Duodenal mucosa (tissue), 2 donors: ENCODE measurements at regions not wholly inside any gene's neighbourhood (a gene's known extent, or its start where the extent isn't known, plus 50 kb on each side); places are given as distances from the start of the nearest gene placed in this dataset.

Experiments
- H3K27ac ChIP-seq: one replicate; pipeline ENCODE4 v1.7.0; 2013; ENCODE audit warnings: low read depth, low read length
- H3K27me3 ChIP-seq, 2 donors: one replicate each; pipeline ENCODE4 v1.7.0; 2013; ENCODE audit warnings: low read length in 2 of 2, control low read depth in 1 of 2; ENCODE audit not compliant: insufficient read depth in 2 of 2, control insufficient read depth in 1 of 2
- H3K36me3 ChIP-seq, 2 donors: one replicate each; pipeline ENCODE4 v1.7.0; 2013; ENCODE audit warnings: low read length in 2 of 2, control low read depth in 1 of 2; ENCODE audit not compliant: insufficient read depth in 2 of 2, control insufficient read depth in 1 of 2
- H3K4me1 ChIP-seq, 2 donors: one replicate each; pipeline ENCODE4 v1.7.0; 2013; ENCODE audit warnings: low read length in 2 of 2, control low read depth in 1 of 2; ENCODE audit not compliant: insufficient read depth in 2 of 2, control insufficient read depth in 1 of 2
- H3K4me3 ChIP-seq, 2 donors: one replicate each; pipeline ENCODE4 v1.7.0; 2013; ENCODE audit warnings: low read length in 2 of 2, low read depth in 1 of 2
- H3K9ac ChIP-seq, 2 donors: one replicate each; pipeline ENCODE4 v1.7.0; 2013; ENCODE audit warnings: low read length in 2 of 2, low read depth in 1 of 2
- H3K9me3 ChIP-seq, 2 donors: one replicate each; pipeline ENCODE4 v1.7.0; 2013; ENCODE audit warnings: low read length in 2 of 2, control low read depth in 1 of 2; ENCODE audit not compliant: control insufficient read depth in 1 of 2

DNA sequence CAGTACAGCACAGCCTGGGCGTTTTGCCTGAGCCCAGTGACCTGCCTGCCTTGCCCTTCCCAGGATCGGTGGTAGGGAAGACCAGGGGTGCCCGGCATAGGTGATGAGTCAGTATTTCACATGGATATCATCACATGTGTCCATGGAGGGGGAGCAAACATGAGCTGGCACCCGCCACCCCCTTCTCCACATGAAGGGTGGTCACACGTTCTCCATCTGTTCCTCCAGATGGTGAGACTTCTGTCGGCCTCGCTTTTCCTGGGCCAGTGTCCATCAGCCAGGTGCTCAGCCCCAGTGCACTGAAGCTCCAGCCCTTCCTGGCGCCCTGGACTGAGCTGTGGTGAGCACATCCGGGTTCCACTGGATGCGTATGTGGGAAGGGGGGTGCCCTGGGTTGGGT, 208.4 kb downstream of the UBE3A start:
- no peaks in the 10 kb centered on the region for H3K27me3 ChIP-seq
- no peaks in the 10 kb centered on the region for H3K4me1 ChIP-seq
- peaks cover 66 to 69% of the 10 kb centered on the region in 2 donors for H3K9me3 ChIP-seq
- no peak overlapping the region for H3K27ac ChIP-seq
- no peak overlapping the region for H3K9ac ChIP-seq
- H3K36me3 ChIP-seq = no peaks in the 10 kb centered on the region
- H3K4me3 ChIP-seq = no peak overlapping the region

DNA sequence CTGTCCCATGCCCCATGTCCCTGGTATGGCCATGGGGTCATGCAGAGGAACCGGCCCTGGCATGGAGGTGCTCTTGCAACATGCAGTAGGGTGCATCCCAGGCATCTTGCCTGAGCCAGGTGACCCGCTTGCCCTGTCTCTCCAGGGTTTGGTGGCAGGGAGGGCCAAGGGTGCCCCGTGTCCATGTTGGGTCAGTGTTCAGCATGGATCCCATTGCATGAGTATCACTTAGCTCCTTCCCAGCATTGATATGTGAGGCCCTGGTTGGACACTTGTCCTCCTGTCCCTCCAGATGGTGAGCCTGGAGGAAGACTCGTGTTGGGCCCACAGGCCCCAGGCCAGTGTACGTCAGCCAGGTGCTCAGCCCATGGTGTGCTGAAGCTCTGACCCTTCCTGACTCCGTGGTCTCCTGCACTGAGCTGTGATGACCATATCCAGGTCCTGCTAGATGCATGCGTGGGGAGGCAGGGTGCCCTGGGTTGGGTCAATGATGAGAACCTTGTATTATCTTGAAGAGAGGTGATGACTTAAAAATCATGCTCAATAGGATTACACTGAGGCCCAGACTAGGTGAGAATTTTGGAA, 205.0 kb downstream of the UBE3A start:
- Histone ChIP-seq H3K27ac (no peak overlapping the region), H3K4me3 (peak overlapping the region in 1 of 2 donors; percentile 3), H3K9ac (no peak overlapping the region), H3K4me1 (no peaks in the 10 kb centered on the region), H3K36me3 (no peaks in the 10 kb centered on the region), H3K9me3 (peaks cover 64 to 73% of the 10 kb centered on the region in 2 donors), H3K27me3 (no peaks in the 10 kb centered on the region)

DNA sequence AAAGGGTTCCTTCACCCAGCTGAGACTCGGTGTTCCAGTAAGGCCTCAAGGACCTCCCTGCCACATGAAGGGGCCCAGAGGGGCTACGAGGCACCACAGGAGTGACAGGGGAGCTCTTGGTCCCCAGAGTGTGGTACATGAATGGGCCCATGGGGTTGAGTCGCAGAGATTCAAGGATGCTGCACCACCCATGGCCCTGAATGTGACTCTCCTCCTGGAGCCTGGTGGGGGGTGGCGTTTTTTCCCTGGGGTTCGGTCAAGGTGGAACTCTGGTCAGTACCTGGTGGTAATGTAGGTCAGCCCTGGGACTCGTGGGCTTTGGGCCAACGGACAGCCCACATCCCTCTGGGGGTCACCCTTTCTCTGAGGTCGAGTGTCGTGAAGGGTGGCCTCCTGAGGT, 204.0 kb downstream of the UBE3A start:
- peaks cover 64 to 73% of the 10 kb centered on the region in 2 donors for H3K9me3 ChIP-seq
- no peaks in the 10 kb centered on the region for H3K4me1 ChIP-seq
- no peaks in the 10 kb centered on the region for H3K36me3 ChIP-seq
- no peak overlapping the region for H3K9ac ChIP-seq
- no peak overlapping the region for H3K4me3 ChIP-seq
- H3K27ac ChIP-seq = no peak overlapping the region
- H3K27me3 ChIP-seq = no peaks in the 10 kb centered on the region

DNA sequence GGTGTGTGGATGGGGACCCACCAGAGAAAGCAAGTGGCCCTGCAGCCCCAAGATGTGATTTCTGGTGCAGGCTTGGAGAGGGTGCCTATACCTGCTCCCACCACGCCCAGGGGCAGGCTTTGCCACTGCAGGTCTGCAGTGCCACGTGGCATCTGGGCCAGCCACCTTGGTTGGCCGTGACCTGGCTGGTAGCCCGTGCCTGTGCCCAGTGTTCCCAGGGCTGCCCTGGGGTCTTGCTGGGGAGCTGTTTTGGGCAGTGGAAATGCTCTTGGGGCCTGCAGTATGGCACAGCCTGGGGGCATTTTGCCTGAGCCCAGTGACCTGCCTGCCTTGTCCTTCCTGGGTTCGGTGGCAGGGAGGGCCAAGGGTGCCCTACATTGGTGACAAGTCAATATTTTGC, 203.4 kb downstream of the UBE3A start:
- Histone ChIP-seq H3K36me3 (no peaks in the 10 kb centered on the region), H3K27ac (no peak overlapping the region), H3K27me3 (no peaks in the 10 kb centered on the region), H3K9me3 (peaks cover 58 to 71% of the 10 kb centered on the region in 2 donors), H3K4me1 (no peaks in the 10 kb centered on the region), H3K9ac (no peak overlapping the region), H3K4me3 (no peak overlapping the region)

DNA sequence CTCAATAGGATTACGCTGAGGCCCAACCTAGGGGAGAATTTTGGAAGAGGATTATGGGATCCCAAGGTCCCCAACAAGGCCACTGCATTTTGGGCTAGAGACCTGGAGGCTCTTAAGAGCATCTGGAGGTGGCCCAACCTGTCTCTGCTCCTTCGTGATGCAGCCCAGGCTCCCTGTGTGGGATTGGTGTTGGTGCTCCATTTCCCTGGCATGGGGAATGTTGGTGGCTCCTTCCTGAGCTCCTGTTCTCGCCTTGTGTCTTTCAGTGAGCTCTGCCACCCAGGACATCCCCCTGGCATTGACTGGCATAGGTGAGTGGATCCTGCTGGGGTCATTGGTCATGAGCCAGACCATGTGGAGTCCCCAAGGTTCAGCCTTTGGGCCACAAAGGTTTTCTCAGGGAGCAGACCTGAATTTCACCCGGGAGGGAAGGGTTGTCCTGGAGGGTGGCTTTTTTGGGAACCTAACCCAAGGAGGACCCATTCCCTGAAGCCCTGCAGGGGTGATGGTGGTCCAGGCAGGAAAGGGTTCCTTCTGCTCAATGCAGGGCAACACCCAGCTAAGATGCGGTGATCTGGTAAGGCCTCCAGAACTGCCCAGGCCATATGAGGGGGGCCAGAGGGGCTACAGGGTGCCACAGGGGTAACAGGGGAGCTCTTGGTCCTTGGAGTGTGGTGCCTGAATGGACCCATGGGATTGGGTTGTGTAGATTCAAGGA, 202.5 kb downstream of the UBE3A start:
- H3K27me3 ChIP-seq = no peaks in the 10 kb centered on the region
- H3K9me3 ChIP-seq = peaks cover 57 to 75% of the 10 kb centered on the region in 2 donors
- H3K9ac ChIP-seq = no peak overlapping the region
- no peak overlapping the region for H3K4me3 ChIP-seq
- H3K36me3 ChIP-seq = no peaks in the 10 kb centered on the region
- no peak overlapping the region for H3K27ac ChIP-seq
- H3K4me1 ChIP-seq = no peaks in the 10 kb centered on the region

DNA sequence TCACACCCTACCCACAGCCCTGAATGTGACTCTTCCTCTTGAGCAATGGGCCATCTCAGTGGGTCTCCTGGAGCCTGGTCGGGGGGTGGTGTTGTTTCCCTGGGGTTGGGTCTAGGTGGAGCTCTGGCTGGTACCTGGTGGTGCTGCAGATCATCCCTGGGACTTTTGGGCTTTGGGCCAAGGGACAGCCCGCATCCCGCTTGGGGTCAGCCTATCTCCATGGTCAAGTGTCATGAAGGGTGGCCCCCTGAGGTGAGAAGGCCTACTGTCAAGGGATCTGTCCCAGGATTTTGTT, 202.0 kb downstream of the UBE3A start:
- Histone ChIP-seq H3K36me3 (no peaks in the 10 kb centered on the region), H3K27ac (no peak overlapping the region), H3K4me1 (no peaks in the 10 kb centered on the region), H3K9ac (no peak overlapping the region), H3K4me3 (no peak overlapping the region), H3K27me3 (no peaks in the 10 kb centered on the region), H3K9me3 (peaks cover 52 to 71% of the 10 kb centered on the region in 2 donors)

DNA sequence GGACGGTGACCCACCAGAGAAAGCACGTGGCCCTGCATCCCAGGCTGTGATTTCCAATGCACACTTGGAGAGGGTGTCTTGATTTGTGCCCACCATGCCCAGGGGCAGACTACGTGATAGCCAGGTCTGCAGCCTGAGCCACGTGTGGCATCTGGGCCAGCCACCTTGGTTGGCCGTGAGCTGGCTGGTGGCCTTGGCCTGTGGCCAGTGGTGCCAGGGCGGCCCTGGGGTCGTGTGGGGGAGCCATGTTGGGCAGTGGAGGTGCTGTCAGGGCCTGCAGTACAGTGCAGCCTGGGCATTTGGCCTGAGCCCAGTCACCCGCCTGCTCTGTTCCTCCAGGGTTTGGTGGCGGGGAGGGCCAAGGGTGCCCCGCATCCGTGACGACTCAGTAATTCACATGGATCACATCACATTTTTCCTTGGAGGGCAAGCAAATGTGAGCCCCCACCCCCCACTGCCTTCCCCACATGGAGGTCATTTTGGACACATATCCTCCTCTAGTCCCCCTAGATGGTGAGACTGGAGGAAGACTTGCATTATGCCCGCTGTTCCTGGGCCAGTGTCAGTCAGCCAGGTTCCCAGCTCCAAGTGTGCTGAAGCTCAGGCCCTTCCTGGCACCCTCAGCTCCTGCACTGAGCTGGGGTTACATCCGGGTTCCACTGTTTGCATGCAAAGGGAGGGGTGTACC, 201.4 kb downstream of the UBE3A start:
- no peaks in the 10 kb centered on the region for H3K27me3 ChIP-seq
- peaks cover 49 to 67% of the 10 kb centered on the region in 2 donors for H3K9me3 ChIP-seq
- H3K9ac ChIP-seq = no peak overlapping the region
- no peak overlapping the region for H3K4me3 ChIP-seq
- H3K36me3 ChIP-seq = no peaks in the 10 kb centered on the region
- no peaks in the 10 kb centered on the region for H3K4me1 ChIP-seq
- no peak overlapping the region for H3K27ac ChIP-seq

DNA sequence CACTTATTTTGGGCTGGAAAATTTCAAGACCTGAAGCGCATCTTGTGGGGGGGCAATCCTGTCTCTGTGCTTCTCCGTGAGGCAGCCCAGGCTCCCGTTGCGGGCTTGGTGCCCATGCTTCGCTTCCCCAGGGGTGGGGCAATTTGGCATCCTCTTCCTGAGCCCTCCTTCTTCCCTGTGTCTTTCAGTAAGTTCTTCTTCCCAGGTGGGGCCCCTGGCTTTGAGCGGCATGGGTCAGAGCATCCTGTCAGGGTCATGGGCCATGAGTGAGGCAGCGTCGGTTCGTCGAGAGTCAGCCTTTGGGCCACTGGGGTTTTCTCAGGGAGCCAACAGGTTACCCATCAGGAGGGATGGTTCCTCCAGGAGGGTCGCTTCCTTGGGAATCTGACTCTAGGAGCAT, 200.7 kb downstream of the UBE3A start:
- H3K27ac ChIP-seq = no peak overlapping the region
- H3K4me1 ChIP-seq = no peaks in the 10 kb centered on the region
- no peak overlapping the region for H3K4me3 ChIP-seq
- H3K9me3 ChIP-seq = peaks cover 50 to 66% of the 10 kb centered on the region in 2 donors
- H3K36me3 ChIP-seq = no peaks in the 10 kb centered on the region
- no peak overlapping the region for H3K9ac ChIP-seq
- no peaks in the 10 kb centered on the region for H3K27me3 ChIP-seq

DNA sequence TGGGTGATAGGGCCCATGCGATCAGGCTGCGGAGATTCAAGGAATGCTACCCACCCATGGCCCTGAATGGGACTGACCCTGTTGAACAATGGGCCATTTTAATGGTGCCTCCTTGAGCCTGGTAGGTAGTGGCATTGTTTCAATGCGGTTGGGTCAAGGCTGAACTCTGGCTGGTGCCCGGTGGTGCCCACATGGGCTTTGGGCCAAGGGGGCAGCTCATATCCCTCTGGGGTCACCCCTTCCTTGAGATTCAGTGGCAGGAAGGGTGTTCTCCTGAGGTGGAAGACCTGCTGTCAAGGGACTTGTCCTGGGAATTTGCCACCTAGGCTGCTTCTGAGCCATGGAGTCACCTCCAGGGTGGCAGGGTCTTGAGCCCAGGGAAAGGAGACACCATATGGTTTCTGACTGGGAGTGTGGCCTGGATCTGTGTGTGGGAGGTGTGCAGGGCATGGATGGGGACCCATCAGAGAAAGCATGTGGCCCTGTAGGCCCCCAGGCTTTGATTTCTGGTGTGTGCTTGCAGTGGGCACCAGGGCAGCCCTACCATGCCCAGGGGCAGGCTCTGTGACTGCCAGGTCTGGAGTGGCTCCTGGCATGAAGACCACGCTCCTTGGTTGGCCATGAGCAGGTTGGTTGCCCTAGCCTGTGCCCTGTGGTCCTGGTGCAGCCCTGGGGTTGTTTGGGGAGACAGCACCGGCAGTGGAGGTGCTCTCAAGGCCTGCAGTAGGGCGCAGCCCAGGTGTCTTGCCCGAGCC, 199.9 kb downstream of the UBE3A start:
- Histone ChIP-seq H3K4me1 (no peaks in the 10 kb centered on the region), H3K36me3 (no peaks in the 10 kb centered on the region), H3K27ac (no peak overlapping the region), H3K4me3 (no peak overlapping the region), H3K27me3 (no peaks in the 10 kb centered on the region), H3K9ac (no peak overlapping the region), H3K9me3 (peaks cover 50 to 60% of the 10 kb centered on the region in 2 donors)
